Stimulated activated naive CD8-positive, alpha-beta T cell treated with anti-CD3 and anti-CD28 coated beads, Interleukin-15, amount 100 ng/mL, for 72 hours (primary cell): ENCODE measurements at regions not wholly inside any gene's neighbourhood (a gene's known extent, or its start where the extent isn't known, plus 50 kb on each side); places are given as distances from the start of the nearest gene placed in this dataset.
"Not testable (repeated sequence)": the region's sequence is repeated elsewhere in the genome, so short reads cannot be mapped to it uniquely, and the experiment has no call there.

ENCODE experiments used
- ATAC-seq: fragments of 150-1000 bp; cut with Tn5 transposase; 2 replicates; pipeline ENCODE4 v1.10.0; 2021; ENCODE audit warnings: mild to moderate bottlenecking, moderate library complexity
- DNase-seq, 2 donors: peaks; one replicate each; pipeline ENCODE4 v3.0.0; 2021 to 2022
- H3K27ac Mint-ChIP-seq, 2 donors: one replicate each; pipeline ENCODE4 v1.8.0; 2022; ENCODE audit warnings: mild to moderate bottlenecking in 2 of 2, mixed read lengths in 2 of 2, moderate library complexity in 2 of 2
- H3K27me3 Mint-ChIP-seq: one replicate; pipeline ENCODE4 v1.8.0; 2022; ENCODE audit warnings: mixed read lengths
- H3K4me1 Mint-ChIP-seq: one replicate; pipeline ENCODE4 v1.8.0; 2022; ENCODE audit warnings: mild to moderate bottlenecking, mixed read lengths
- H3K4me3 Mint-ChIP-seq, 2 donors: one replicate each; pipeline ENCODE4 v1.8.0; 2022; ENCODE audit warnings: mild to moderate bottlenecking in 2 of 2, mixed read lengths in 2 of 2, moderate library complexity in 1 of 2
- H3K9me3 Mint-ChIP-seq, 2 donors: one replicate each; pipeline ENCODE4 v1.8.0; 2022; ENCODE audit warnings: mixed read lengths in 2 of 2

DNA sequence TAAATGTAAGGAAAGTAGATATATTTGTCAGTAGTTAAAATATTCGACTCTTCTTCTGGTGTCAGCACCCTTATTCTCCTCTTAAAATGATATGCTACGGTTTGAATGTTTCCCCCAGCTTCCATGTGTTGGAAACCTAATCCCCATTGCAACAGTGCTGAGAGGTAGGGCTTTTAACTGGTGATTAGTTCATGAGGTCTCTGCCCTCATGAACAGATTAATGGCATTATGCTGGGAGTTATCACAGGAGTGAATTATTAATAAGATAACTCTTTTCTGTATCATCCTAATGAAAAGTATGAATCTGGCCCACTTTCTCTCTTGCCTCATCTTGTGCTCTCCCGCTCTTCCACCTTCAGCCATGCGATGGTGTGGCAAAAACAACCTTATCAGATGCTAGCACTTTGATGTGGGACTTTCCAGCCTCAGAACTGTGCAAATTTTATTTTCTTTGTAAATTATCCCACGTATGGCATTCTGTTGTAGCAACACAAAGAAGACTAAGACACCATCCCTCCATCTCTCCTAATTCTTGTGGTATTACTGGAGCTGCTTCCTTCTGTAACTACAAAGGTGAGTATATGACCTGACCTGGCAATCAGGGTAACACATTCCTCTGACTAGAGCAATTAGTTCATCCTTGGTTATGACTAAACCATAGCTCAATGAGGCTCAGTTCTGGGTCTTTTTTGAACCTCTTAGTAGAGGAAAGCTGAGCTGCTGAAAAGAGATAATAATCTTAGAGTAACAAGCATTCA, 171.1 kb upstream of the TMEM196 start:
- no peak overlapping the region for H3K4me3 Mint-ChIP-seq
- no peak overlapping the region for H3K27ac Mint-ChIP-seq
- DNase-seq: no peak
- no peak for ATAC-seq
- H3K9me3 Mint-ChIP-seq: peaks cover 9 to 13% of the 10 kb centered on the region in 2 donors
- H3K27me3 Mint-ChIP-seq: no peaks in the 10 kb centered on the region
- H3K4me1 Mint-ChIP-seq: no peaks in the 10 kb centered on the region

GRCh38 chr7:19939746-19940145, 166.3 kb upstream of the TMEM196 start:
- Mint-ChIP-seq H3K4me3 (no peak overlapping the region), H3K4me1 (no peaks in the 10 kb centered on the region), H3K9me3 (peaks cover 5 to 7% of the 10 kb centered on the region in 2 donors), H3K27me3 (no peaks in the 10 kb centered on the region), H3K27ac (no peak overlapping the region)
- ATAC-seq (no peak), DNase-seq (no peak)

DNA sequence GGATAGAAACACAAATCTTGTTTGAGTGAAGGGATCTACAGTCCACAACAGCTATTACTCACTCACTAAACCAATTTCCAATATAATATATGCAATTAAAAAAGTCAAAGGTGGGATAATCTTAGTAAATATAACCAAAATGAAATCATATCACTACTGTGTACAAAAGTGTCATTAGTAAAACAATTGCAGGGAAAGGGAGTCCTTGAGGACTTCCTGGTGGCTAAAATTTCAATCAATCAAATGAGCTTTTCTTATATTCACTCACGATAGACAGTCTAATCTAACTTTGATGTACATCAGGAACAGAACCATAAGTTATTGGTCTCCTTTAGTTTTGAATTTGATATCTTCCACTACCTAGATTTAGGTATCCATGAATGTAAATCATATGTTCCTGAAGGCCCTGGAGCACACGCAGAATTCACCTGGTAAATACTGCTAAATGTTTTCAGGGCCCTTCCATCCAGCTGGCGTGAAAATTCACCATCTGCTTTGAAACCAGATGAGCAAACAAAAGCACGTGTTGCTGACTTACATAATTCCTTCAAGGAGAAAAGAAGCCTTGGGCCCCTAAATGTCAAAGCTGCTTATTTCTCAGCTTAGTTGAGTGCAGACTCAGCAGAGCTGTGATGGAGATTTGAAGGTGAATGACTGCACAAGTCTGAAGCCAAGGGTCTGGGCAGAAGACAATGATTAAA, 159.3 kb upstream of the TMEM196 start:
- no peak for DNase-seq
- Mint-ChIP-seq H3K27ac (no peak overlapping the region), H3K27me3 (no peaks in the 10 kb centered on the region), H3K4me1 (no peaks in the 10 kb centered on the region), H3K4me3 (no peak overlapping the region), H3K9me3 (peaks cover 10 to 13% of the 10 kb centered on the region in 2 donors)
- ATAC-seq: no peak

GRCh38 chr7:19930851-19931250, 157.4 kb upstream of the TMEM196 start:
- Mint-ChIP-seq H3K27me3 (no peaks in the 10 kb centered on the region), H3K9me3 (peaks cover 5 to 13% of the 10 kb centered on the region in 2 donors)
- DNase-seq: no peak

DNA sequence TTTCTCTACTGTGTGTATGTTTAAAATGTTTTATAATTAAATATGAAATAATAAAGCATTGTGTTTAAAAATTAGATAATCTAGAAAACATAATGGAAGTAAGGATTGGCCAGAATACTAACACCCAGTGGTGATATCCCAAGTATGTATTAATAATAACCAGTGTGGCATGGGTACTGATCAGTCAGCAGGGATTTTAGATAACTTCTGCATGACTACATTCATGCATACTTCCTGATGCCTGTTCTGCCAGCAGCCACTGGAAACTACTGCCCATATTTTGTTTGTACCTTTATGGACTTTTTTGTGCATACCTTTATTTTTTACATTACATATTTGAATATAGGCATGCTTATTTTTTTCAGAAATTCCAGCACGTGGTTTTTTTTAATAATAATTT, 156.6 kb upstream of the TMEM196 start:
- ATAC-seq (no peak), DNase-seq (no peak)
- Mint-ChIP-seq H3K27ac (no peak overlapping the region), H3K4me3 (no peak overlapping the region), H3K9me3 (peaks cover 7 to 11% of the 10 kb centered on the region in 2 donors), H3K4me1 (no peaks in the 10 kb centered on the region), H3K27me3 (no peaks in the 10 kb centered on the region)

More at GRCh38 chr7:19930851-19931250, 157.4 kb upstream of the TMEM196 start:
- Mint-ChIP-seq H3K27ac (no peak overlapping the region), H3K4me3 (no peak overlapping the region), H3K4me1 (no peaks in the 10 kb centered on the region)
- ATAC-seq: no peak

DNA sequence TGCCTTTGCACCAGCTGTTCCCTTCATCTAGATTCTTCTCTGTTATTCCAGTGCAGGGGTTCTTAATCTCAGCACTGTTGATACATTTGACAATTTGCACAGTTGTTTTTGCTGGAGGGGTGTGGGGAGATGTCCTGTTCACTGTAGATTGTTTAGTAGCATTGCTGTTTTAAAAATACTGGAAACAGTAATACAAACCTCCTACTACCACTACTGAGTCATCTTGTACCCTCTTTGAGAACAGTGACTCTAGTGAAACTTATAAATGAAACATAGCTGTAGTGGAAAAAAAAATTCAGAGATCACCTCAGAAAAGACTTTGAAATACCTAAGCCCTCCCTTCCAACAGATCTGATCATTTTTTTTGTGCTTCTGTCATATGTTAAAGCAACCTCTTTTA, 154.8 kb upstream of the TMEM196 start:
- Mint-ChIP-seq H3K27me3 (no peaks in the 10 kb centered on the region), H3K27ac (no peak overlapping the region), H3K4me1 (no peaks in the 10 kb centered on the region), H3K9me3 (peaks cover 4 to 5% of the 10 kb centered on the region in 2 donors), H3K4me3 (no peak overlapping the region)
- DNase-seq: no peak
- ATAC-seq: no peak

GRCh38 chr7:19920705-19921104, 147.3 kb upstream of the TMEM196 start:
- H3K4me3 Mint-ChIP-seq: no peak overlapping the region
- DNase-seq: no peak
- peaks cover 4 to 5% of the 10 kb centered on the region in 2 donors for H3K9me3 Mint-ChIP-seq
- ATAC-seq: no peak
- H3K4me1 Mint-ChIP-seq: no peaks in the 10 kb centered on the region
- no peak overlapping the region for H3K27ac Mint-ChIP-seq
- no peaks in the 10 kb centered on the region for H3K27me3 Mint-ChIP-seq

- no peaks in the 10 kb centered on the region for H3K4me1 Mint-ChIP-seq
- no peaks in the 10 kb centered on the region for H3K27me3 Mint-ChIP-seq
- DNase-seq (no peak), ATAC-seq (no peak)
- H3K4me3 Mint-ChIP-seq: no peak overlapping the region
- peaks cover 3 to 5% of the 10 kb centered on the region in 2 donors for H3K9me3 Mint-ChIP-seq
- no peak overlapping the region for H3K27ac Mint-ChIP-seq
Measured at GRCh38 chr7:19920166-19920565, 146.7 kb upstream of the TMEM196 start.

DNA sequence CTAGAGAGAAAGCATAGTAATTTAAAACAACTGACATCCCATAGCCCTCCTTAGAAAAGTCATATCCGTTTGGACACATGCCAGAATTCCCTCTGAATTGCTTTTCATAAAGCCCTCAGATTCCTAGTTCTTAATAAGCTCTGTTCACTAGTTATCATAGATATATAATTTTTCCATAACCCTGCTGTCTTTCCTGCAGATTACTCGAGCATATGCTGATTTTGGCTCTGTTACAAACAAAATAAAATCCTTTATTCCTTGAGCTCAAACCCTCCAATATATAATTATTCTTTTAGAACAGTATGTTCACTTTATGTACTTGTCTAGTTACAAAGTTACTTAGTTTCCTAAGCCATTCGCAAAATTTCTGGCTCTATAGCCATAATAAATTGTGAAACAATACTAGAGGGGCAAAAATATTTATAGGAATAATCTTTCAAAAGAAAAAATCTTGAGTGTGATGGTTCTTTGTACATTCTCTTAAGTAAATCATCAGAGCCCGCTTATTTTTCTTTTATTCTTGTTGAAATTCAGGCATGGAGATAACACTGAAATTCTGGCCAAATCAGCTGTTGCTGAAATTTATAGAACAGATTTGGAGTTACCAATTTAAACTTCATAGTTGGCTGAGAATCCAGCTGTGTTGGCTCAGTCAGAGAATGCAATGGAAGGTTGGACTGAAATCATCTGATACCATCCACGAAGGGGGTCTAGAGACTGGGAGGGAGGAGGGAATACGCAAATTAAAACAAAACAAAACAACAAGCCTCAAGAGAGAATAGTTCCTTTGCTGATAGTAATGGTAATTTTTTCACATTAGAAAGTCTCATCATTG, 146.1 kb upstream of the TMEM196 start:
- no peak for DNase-seq
- Mint-ChIP-seq H3K4me1 (no peaks in the 10 kb centered on the region), H3K9me3 (peaks cover 0 to 5% of the 10 kb centered on the region in 2 donors), H3K27me3 (no peaks in the 10 kb centered on the region), H3K4me3 (no peak overlapping the region), H3K27ac (no peak overlapping the region)
- ATAC-seq: no peak

DNA sequence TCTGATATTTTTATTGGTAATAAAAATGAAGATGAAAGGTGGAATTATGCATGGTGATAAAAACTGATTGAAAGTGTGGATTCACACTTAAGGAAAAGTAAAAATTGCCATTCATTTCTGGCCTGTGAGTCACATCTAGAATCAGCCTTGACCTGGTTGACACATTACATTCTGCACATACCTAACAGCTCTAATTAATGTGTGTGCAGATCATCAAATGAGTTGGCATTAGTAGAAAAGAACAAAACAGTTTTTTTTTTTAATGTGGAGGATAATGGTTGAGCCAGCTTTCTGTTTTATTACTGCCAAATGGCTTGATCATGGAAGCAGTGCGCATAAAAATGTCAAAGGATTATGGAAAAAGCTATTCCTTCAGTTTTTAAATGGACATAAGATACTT, 142.6 kb upstream of the TMEM196 start:
- ATAC-seq (no peak), DNase-seq (no peak)
- H3K9me3 Mint-ChIP-seq: no peaks in the 10 kb centered on the region
- H3K27ac Mint-ChIP-seq: no peak overlapping the region
- no peaks in the 10 kb centered on the region for H3K4me1 Mint-ChIP-seq
- H3K27me3 Mint-ChIP-seq: no peaks in the 10 kb centered on the region
- no peak overlapping the region for H3K4me3 Mint-ChIP-seq

- no peak overlapping the region for H3K4me3 Mint-ChIP-seq
- DNase-seq: no peak
- no peaks in the 10 kb centered on the region for H3K9me3 Mint-ChIP-seq
- H3K27me3 Mint-ChIP-seq: no peaks in the 10 kb centered on the region
- ATAC-seq: no peak
- no peak overlapping the region for H3K27ac Mint-ChIP-seq
- H3K4me1 Mint-ChIP-seq: no peaks in the 10 kb centered on the region
Measured at GRCh38 chr7:19915596-19915995, 142.2 kb upstream of the TMEM196 start.

GRCh38 chr7:19914866-19915265, 141.4 kb upstream of the TMEM196 start:
- Mint-ChIP-seq H3K27me3 (no peaks in the 10 kb centered on the region), H3K9me3 (no peaks in the 10 kb centered on the region), H3K27ac (no peak overlapping the region), H3K4me3 (no peak overlapping the region), H3K4me1 (no peaks in the 10 kb centered on the region)
- ATAC-seq (no peak), DNase-seq (no peak)

- no peaks in the 10 kb centered on the region for H3K27me3 Mint-ChIP-seq
- no peak for ATAC-seq
- no peak overlapping the region for H3K27ac Mint-ChIP-seq
- no peaks in the 10 kb centered on the region for H3K4me1 Mint-ChIP-seq
- no peak for DNase-seq
- H3K9me3 Mint-ChIP-seq: peaks cover 0 to 23% of the 10 kb centered on the region in 2 donors
- no peak overlapping the region for H3K4me3 Mint-ChIP-seq
Measured at GRCh38 chr7:19900118-19900517, 126.7 kb upstream of the TMEM196 start.

GRCh38 chr7:19899529-19899928, 126.1 kb upstream of the TMEM196 start:
- Mint-ChIP-seq H3K27me3 (no peaks in the 10 kb centered on the region), H3K4me3 (no peak overlapping the region), H3K9me3 (peaks cover 0 to 29% of the 10 kb centered on the region in 2 donors), H3K27ac (no peak overlapping the region), H3K4me1 (no peaks in the 10 kb centered on the region)
- ATAC-seq (no peak), DNase-seq (no peak)

DNA sequence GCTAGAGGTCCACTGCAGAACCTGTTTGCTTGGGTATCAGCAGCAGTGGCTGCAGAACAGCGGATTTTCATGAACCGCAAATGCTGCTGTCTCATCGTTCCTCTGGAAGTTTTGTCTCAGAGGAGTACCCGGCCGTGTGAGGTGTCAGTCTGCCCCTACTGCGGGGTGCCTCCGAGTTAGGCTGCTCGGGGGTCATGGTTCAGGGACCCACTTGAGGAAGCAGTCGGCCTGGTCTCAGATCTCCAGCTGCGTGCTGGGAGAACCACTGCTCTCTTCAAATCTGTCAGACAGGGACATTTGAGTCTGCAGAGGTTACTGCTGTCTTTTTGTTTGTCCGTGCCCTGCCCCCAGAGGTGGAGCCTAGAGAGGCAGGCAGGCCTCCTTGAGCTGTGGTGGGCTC, 109.5 kb upstream of the TMEM196 start:
- ATAC-seq, H3K27me3 Mint-ChIP-seq, DNase-seq, H3K4me3 Mint-ChIP-seq, H3K4me1 Mint-ChIP-seq, H3K27ac Mint-ChIP-seq: not testable (repeated sequence)
- H3K9me3 Mint-ChIP-seq: peaks cover 17 to 22% of the 10 kb centered on the region in 2 donors

DNA sequence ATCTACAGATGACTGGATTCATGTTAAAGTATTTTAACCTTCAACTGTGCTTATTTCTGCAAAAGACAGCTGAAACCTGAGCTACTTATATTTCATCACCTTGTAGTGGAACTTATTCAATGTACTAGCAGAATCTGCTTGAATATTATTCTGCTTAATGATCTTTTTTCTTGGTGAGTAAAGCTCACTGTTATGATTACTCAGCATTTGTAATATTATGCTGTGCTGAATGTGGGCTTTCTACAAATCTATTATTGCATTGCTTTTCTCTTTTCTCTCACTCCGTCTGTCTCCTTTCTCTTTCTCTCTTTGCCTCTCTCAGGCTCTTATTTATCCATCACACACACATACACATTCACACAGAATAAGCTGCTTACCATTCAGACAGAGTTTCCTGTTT, 98.7 kb upstream of the TMEM196 start:
- Mint-ChIP-seq H3K27ac (no peak overlapping the region), H3K4me3 (no peak overlapping the region), H3K9me3 (peaks cover 6 to 9% of the 10 kb centered on the region in 2 donors), H3K4me1 (no peaks in the 10 kb centered on the region), H3K27me3 (no peaks in the 10 kb centered on the region)
- no peak for DNase-seq
- no peak for ATAC-seq
